Sigmoid colon (tissue), 6 donors: ENCODE measurements at regions not wholly inside any gene's neighbourhood (a gene's known extent, or its start where the extent isn't known, plus 50 kb on each side); places are given as distances from the start of the nearest gene placed in this dataset.

Experiments
- DNase-seq: peaks from one replicate; pipeline ENCODE4 v3.0.0-alpha.2; 2019
- H3K27ac ChIP-seq, 4 donors: fragments of 200-600 bp; sonication (generic); one replicate each; pipeline ENCODE4 v1.5.1; 2016 to 2019; ENCODE audit warnings: mild to moderate bottlenecking in 1 of 4
- H3K27me3 ChIP-seq, 3 donors: fragments of 200-600 bp; sonication (generic); one replicate each; pipeline ENCODE4 v1.5.1; 2019; ENCODE audit warnings: mild to moderate bottlenecking in 1 of 3
- H3K36me3 ChIP-seq, 4 donors: fragments of 200-600 bp; sonication (generic); one replicate each; pipeline ENCODE4 v1.5.1; 2016 to 2019
- H3K4me1 ChIP-seq, 4 donors: fragments of 200-600 bp; sonication (generic); one replicate each; pipeline ENCODE4 v1.5.1; 2017 to 2019
- H3K4me3 ChIP-seq, 4 donors: fragments of 200-600 bp; sonication (generic); one replicate each; pipeline ENCODE4 v1.5.1; 2017 to 2019; ENCODE audit warnings: mild to moderate bottlenecking in 2 of 4, moderate library complexity in 1 of 4
- H3K9me3 ChIP-seq, 4 donors: fragments of 200-600 bp in 3 of 4; sonication (generic) in 3 of 4; one replicate each; pipeline versions ENCODE4 v1.5.1 to v1.6.1; 2013 to 2019
- CTCF ChIP-seq, 4 experiments: fragments of 450-650 bp in 3 of 4; fragments of 200-600 bp in 1 of 4; IDR thresholded peaks; one replicate each; pipeline ENCODE4 v1.5.1; 2016 to 2019; ENCODE audit warnings: antibody characterized with exemption in 4 of 4, mild to moderate bottlenecking in 3 of 4, moderate library complexity in 2 of 4
- EP300 ChIP-seq, 4 donors: sonication (generic); formaldehyde crosslinking; IDR thresholded peaks; one replicate each; pipeline ENCODE4 v1.6.1; 2017; ENCODE audit warnings: antibody characterized with exemption in 4 of 4
- POLR2A ChIP-seq, 2 donors: fragments of 450-650 bp; IDR thresholded peaks; one replicate each; pipeline ENCODE4 v1.6.1; 2016; ENCODE audit warnings: antibody characterized with exemption in 2 of 2, mild to moderate bottlenecking in 2 of 2, moderate library complexity in 2 of 2
- POLR2AphosphoS5 ChIP-seq, 4 donors: sonication (generic); formaldehyde crosslinking; IDR thresholded peaks; one replicate each; pipeline ENCODE4 v1.6.1; 2017; ENCODE audit warnings: antibody characterized with exemption in 4 of 4
- WGBS, 2 donors: extraction: QIAGEN DNeasy Blood & Tissue Kit; methylation state at CpG; one replicate each; pipeline ENCODE4 v1.1.7; 2013; 5-methylcytosine and 5-hydroxymethylcytosine counted together
- intact Hi-C: fragments of 100-400 bp; cut with DNase I; formaldehyde crosslinking; loops from one replicate; pipeline ENCODE4 v1.15.1; 2023
- donor health status: healthy with polysubstance abuse.
- donor health status: healthy.

GRCh38 chr7:26964156-26964808 lies 99.9 kb upstream of the SKAP2 start:
- no peaks in the 10 kb centered on the region for H3K36me3 ChIP-seq
- H3K9me3 ChIP-seq, result no peaks in the 10 kb centered on the region
- H3K4me3 ChIP-seq, result no peak overlapping the region
- H3K27ac ChIP-seq, result no peak overlapping the region
- WGBS, 2 donors, result 67 to 71% methylated on average over 2 of the region's 2 CpGs
- no peaks in the 10 kb centered on the region for H3K4me1 ChIP-seq
- intact Hi-C loops, result no loop called here
- TF ChIP-seq CTCF (IDR thresholded peaks at IDR 0.05) (no peak), POLR2AphosphoS5 (IDR thresholded peaks at IDR 0.05) (no peak), POLR2A (IDR thresholded peaks at IDR 0.05) (no peak), EP300 (IDR thresholded peaks at IDR 0.05) (no peak)
- DNase-seq, result no peak
- H3K27me3 ChIP-seq, result no peaks in the 10 kb centered on the region

- H3K27me3 ChIP-seq, result peaks cover 0 to 3% (median 0%) of the 10 kb centered on the region in 3 donors
- no peak overlapping the region for H3K4me3 ChIP-seq
- no peak for DNase-seq
- no peaks in the 10 kb centered on the region for H3K4me1 ChIP-seq
- no peaks in the 10 kb centered on the region for H3K9me3 ChIP-seq
- TF ChIP-seq CTCF (IDR thresholded peaks at IDR 0.05), result no peak
- no peak for TF ChIP-seq POLR2A (IDR thresholded peaks at IDR 0.05)
- no peak for TF ChIP-seq POLR2AphosphoS5 (IDR thresholded peaks at IDR 0.05)
- TF ChIP-seq EP300 (IDR thresholded peaks at IDR 0.05), result no peak
- WGBS, 2 donors, result 94% methylated on average over 3 of the region's 3 CpGs
- intact Hi-C loops, result no loop called here
- H3K27ac ChIP-seq, result no peak overlapping the region
- H3K36me3 ChIP-seq, result no peaks in the 10 kb centered on the region
Observed at GRCh38 chr7:26959290-26959689, 94.9 kb upstream of the SKAP2 start.

GRCh38 chr7:26958834-26959233 lies 94.4 kb upstream of the SKAP2 start:
- Histone ChIP-seq H3K27me3 (peaks cover 0 to 3% (median 0%) of the 10 kb centered on the region in 3 donors), H3K36me3 (no peaks in the 10 kb centered on the region), H3K4me3 (no peak overlapping the region), H3K9me3 (no peaks in the 10 kb centered on the region), H3K27ac (no peak overlapping the region), H3K4me1 (no peaks in the 10 kb centered on the region)
- intact Hi-C loops, result no loop called here
- TF ChIP-seq EP300 (IDR thresholded peaks at IDR 0.05) (no peak), POLR2A (IDR thresholded peaks at IDR 0.05) (no peak), CTCF (IDR thresholded peaks at IDR 0.05) (no peak), POLR2AphosphoS5 (IDR thresholded peaks at IDR 0.05) (no peak)
- 91 to 92% methylated on average over 5 of the region's 5 CpGs for WGBS, 2 donors
- no peak for DNase-seq

- no peaks in the 10 kb centered on the region for H3K4me1 ChIP-seq
- 81 to 94% methylated on average over 2 of the region's 2 CpGs for WGBS, 2 donors
- H3K9me3 ChIP-seq, result no peaks in the 10 kb centered on the region
- intact Hi-C loops, result no loop called here
- DNase-seq, result no peak
- TF ChIP-seq EP300 (IDR thresholded peaks at IDR 0.05) (no peak), CTCF (IDR thresholded peaks at IDR 0.05) (no peak), POLR2A (IDR thresholded peaks at IDR 0.05) (no peak)
- H3K27ac ChIP-seq, result no peak overlapping the region
- no peaks in the 10 kb centered on the region for H3K36me3 ChIP-seq
- no peak overlapping the region for H3K4me3 ChIP-seq
- peaks cover 0 to 3% (median 0%) of the 10 kb centered on the region in 3 donors for H3K27me3 ChIP-seq
Observed at GRCh38 chr7:26955516-26955915, 91.1 kb upstream of the SKAP2 start.

- intact Hi-C loops, result no loop called here
- WGBS, 2 donors, result 73 to 82% methylated on average over 4 of the region's 4 CpGs
- H3K27ac ChIP-seq, result no peak overlapping the region
- H3K4me1 ChIP-seq, result no peaks in the 10 kb centered on the region
- no peak overlapping the region for H3K4me3 ChIP-seq
- H3K36me3 ChIP-seq, result no peaks in the 10 kb centered on the region
- peaks cover 0 to 3% (median 0%) of the 10 kb centered on the region in 3 donors for H3K27me3 ChIP-seq
- H3K9me3 ChIP-seq, result no peaks in the 10 kb centered on the region
- DNase-seq, result no peak
- TF ChIP-seq POLR2A (IDR thresholded peaks at IDR 0.05) (no peak), CTCF (IDR thresholded peaks at IDR 0.05) (no peak), POLR2AphosphoS5 (IDR thresholded peaks at IDR 0.05) (no peak), EP300 (IDR thresholded peaks at IDR 0.05) (no peak)
Observed at GRCh38 chr7:26954951-26955350, 90.6 kb upstream of the SKAP2 start.
